HL-60/S4 (cell line): ENCODE measurements at regions not wholly inside any gene's neighbourhood (a gene's known extent, or its start where the extent isn't known, plus 50 kb on each side); places are given as distances from the start of the nearest gene placed in this dataset.
"Not testable (repeated sequence)": the region's sequence is repeated elsewhere in the genome, so short reads cannot be mapped to it uniquely, and the experiment has no call there.

Experiments
- in situ Hi-C: fragments of 300-500 bp; cut with MboI; formaldehyde crosslinking; loops from 2 replicates; pipeline ENCODE4 v1.14.3; 2022; ENCODE audit warnings: low sequenced_read_pairs

DNA sequence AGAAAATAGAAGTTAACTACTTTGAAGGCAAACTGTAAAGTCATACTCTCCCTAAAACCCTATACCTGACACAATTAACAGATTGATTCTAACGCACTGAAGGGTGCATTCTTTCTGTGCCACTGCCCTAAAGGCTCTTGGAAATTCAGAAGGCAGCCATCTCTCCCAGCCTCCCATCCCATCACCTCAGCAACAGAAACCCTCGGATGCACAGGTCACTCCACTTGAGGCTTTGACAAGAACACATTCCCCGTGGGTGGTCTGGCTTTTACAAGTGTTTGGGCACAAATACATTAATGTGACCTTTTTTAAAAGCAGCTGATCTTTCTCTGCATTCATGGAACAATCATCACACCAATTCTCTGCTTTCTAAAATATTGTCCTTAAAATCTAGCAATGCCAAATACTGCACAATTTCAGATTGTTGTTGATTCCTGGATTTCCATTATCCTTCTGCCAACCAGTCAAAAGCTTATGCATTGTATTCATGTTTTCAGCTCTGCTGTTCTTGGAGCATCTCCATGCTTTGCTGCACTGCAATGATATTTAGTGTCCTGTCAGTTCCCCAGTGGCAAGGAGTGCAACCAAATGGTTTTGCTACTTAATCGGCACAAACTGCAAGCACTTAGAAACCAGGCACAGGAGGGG, 175.6 kb downstream of the TMEM161B start:
- in situ Hi-C loops = no loop called here

- in situ Hi-C loops = no loop called here
Measured at GRCh38 chr5:88092358-88092757, 176.3 kb downstream of the TMEM161B start.

DNA sequence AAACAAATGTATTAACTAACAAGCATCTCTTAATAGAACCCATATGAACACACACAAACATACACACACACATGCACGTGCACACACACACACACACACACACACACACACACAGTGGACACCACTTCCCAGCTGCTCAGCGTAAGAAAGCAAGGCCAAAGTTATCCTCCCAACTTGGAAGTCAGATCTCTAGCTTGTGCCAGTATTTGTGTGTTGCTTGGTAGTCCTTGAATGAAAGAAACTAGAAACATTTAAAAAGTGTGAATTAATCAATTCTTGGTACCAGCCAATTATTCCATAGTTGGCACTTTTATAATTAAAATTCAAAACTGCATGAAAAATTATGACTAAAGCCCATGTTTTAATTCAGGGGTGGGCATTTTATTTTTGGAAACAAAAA, 178.1 kb downstream of the TMEM161B start:
- in situ Hi-C loops = no loop called here

DNA sequence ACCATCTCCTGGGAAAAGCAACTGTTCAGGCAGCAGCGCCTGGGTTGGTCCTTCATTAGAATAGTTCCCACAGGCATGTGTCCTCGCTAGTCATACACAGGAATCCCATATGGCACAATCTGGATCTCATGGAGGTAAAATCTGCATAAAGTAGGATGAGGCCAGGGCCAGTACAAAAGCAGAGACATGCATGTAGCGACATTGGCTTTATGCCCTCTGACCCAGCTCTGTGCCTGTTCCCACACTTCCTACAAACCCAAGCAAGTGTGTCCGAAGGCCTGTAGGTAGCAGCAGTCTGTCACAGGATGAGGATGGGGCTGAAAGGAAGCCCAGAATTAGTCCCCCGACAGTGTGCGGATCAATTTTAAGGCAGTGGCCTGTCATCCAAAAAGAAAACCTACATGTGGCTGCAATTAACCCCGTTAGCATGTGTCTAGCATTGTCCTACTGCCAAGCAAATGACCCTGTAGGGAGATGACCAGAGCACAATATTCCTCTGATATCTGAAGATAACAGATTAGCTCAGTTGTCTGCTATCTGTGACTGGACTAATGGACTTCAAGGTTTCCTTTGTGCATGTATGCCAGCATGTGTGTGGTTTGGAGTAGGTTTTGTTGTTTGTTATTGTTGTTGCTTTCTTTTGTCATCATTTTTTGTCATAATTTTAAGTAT, 178.8 kb downstream of the TMEM161B start:
- in situ Hi-C loops = no loop called here

GRCh38 chr5:88085462-88085861, 183.2 kb downstream of the TMEM161B start:
- in situ Hi-C loops = no loop called here

- in situ Hi-C loops = no loop called here
Measured at GRCh38 chr5:88081877-88082276, 186.8 kb downstream of the TMEM161B start.

DNA sequence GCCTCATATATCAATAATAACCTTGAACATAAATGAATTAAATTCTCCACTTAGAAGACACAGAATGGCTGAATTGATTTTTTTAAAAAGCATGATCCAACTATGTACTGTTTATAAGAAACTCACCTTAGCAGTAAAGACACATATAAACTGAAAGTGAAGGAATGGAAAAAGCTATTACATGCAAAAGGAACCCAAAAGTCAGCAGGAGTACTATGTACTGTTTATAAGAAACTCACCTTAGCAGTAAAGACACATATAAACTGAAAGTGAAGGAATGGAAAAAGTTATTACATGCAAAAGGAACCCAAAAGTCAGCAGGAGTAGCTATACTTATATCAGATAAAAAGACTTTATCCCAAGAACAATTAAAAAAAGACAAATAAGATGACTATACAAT, 204.8 kb downstream of the TMEM161B start:
- in situ Hi-C loops = no loop called here

DNA sequence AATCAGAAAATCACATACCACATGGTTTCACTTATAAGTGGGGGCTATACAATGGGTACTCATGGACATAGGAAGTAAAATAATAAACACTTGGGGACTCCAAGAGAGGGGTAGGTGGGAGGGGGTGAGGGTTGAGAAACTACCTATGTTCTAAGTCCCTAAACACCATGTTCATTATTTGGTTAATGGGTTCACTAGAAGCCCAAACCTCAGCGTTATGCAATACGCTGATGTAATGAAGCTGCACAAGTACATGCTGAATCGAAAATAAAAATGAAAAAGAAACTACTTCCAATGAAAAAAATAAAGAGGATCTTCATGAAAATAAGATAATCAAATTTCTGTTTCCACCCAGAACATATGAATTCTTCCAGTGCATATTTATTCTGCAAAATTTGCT, 208.5 kb downstream of the TMEM161B start:
- in situ Hi-C loops = no loop called here

DNA sequence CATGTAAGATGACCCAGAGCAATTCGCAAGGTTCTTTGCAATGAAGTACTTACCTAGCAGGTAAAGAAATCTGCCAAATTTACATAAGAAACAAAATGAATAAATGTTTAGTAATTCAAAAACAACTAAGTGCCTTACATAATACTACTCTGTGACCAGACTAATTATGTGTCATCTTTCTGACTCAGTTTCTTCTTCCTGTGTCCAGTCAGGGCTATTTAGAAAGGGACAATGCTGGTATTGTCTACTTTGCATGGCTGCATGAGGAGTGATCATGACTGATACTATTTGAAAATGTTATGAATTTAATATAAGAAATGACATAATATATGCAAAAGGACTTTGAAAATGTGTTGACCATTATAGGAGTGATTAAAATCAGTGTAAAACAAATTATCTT, 210.0 kb downstream of the TMEM161B start:
- in situ Hi-C loops = no loop called here

DNA sequence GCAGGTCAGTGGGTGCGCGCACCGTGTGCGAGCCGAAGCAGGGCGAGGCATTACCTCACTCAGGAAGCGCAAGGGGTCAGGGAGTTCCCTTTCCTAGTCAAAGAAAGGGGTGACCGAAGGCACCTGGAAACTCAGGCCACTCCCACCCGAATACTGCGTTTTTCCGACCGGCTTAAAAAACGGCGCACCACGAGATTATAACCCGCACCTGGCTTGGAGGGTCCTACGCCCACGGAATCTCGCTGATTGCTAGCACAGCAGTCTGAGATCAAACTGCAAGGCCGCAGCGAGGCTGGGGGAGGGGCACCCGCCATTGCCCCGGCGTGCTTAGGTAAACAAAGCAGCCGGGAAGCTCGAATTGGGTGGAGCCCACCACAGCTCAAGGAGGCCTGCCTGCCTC, 216.2 kb downstream of the TMEM161B start:
- in situ Hi-C loops = not testable (repeated sequence)

- in situ Hi-C loops = no loop called here
Measured at GRCh38 chr5:88051148-88051547, 217.5 kb downstream of the TMEM161B start.

DNA sequence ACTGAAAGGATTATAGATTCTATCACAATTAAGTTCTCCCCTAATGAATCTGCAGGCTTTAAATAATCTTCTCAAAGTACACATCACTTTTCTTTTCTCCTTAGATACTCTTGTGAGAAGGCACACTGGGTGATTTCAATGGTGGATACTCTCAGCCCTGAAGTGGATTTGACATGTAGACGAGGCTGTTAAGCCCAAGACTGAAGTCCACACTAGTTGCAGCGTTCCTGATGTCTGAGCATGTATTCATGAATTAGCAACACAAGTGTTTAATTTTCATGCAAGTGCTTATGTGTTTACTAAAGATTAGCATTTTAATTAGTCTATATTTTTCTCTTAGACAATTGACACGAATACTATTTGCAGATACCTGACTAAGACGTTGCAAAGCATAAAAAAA, 218.9 kb downstream of the TMEM161B start:
- in situ Hi-C loops = no loop called here

DNA sequence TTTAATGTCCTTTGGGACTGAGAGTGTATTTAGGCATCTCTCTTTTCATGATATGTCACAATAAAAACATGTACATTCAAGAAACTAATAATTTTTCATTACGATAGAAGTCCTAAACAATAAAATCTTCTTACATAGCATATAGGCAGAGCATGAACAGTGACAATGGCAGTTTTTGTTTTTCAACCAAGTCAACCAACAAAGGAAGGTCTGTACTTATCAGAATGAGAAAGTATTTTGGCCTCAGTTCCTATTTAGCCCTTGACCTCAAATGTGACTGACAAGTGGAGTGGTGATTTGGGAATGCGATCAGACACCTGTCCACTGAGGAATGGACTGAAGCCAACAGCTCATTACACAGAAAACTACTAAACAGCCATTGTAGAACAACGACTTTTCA, 219.5 kb downstream of the TMEM161B start:
- in situ Hi-C loops = no loop called here

GRCh38 chr5:88045931-88046461, 222.6 kb downstream of the TMEM161B start:
- in situ Hi-C loops = no loop called here

GRCh38 chr5:88045165-88045564, 223.5 kb downstream of the TMEM161B start:
- in situ Hi-C loops = no loop called here

DNA sequence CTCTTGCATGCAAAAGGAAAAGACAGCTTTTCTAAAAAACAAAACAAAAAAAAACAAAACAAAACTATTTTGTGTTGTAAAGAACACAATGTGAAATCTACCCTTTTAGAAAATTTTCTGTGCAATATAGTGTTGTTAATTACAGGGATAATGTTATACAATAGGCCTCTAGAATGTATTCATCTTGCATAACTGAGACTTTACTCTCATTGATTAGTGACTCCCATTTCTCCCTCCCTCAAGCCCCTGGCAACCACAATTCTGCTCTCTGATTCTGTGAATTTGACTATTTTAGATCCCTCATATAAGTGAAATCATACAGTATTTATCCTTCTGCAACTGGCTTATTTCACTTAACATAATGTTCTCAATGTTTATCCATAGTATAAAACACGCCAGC, 234.1 kb downstream of the TMEM161B start:
- in situ Hi-C loops = no loop called here

GRCh38 chr5:88033191-88033590, 235.5 kb downstream of the TMEM161B start:
- in situ Hi-C loops = no loop called here

GRCh38 chr5:88029011-88029410, 239.6 kb downstream of the TMEM161B start:
- in situ Hi-C loops = no loop called here

DNA sequence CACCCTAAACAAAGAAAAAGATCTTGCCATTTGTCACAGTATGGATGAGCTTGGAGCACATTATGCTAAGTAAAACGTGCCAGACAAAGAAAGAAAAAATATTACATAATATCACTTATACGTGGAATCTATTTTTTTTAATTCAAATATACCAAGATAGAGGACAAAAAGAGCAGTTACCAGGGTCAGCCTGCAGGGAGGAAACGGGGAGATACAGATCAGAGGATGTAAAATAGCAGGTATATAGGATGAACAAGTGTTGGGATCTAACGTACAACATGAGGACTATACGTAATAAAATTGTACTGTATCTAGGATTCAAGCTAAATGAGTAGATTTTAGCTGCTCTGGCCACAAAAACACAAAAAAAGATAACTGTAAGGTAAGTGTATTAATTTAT, 247.5 kb downstream of the TMEM161B start:
- in situ Hi-C loops = no loop called here

- in situ Hi-C loops = not testable (repeated sequence)
Measured at GRCh38 chr5:88014984-88015383, 253.7 kb downstream of the TMEM161B start.

GRCh38 chr5:88000877-88001276, 267.8 kb downstream of the TMEM161B start:
- in situ Hi-C loops = no loop called here

GRCh38 chr5:87997662-87998061, 271.0 kb downstream of the TMEM161B start:
- in situ Hi-C loops = no loop called here

DNA sequence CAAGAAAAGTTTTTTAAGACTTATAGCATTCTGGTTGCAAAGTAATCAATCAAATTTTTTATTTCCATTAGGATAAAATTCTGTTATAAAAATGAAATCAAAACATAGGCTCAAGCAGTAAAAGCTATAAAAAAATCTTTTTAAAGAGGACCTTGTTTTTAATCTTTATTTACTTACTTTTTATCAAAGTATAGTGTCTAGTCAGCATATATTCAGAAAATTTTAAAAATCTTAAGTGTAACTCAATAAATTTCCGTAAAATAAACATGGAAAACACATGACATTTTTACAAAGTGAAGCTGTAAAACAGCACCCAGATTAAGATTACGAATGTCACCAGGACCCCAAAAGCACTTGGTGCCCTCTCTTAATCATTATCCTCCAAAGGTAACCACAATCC, 302.4 kb downstream of the TMEM161B start:
- in situ Hi-C loops = no loop called here
